Loucy (cell line): ENCODE measurements at regions not wholly inside any gene's neighbourhood (a gene's known extent, or its start where the extent isn't known, plus 50 kb on each side); places are given as distances from the start of the nearest gene placed in this dataset.

ENCODE experiments used
- EZH2phosphoT487 ChIP-seq: fragments of 200-600 bp; IDR thresholded peaks from 2 replicates; pipeline ENCODE4 v1.6.1; 2018; ENCODE audit warnings: antibody characterized with exemption, mild to moderate bottlenecking, moderate library complexity, borderline replicate concordance
- TF ChIP-seq, protein P1 (sequence below): fragments of 200-600 bp; sonication (generic); conservative IDR thresholded peaks from 2 replicates; pipeline ENCODE4 v1.5.1; 2014; ENCODE audit warnings: mild to moderate bottlenecking, antibody characterized with exemption, low read length

DNA sequence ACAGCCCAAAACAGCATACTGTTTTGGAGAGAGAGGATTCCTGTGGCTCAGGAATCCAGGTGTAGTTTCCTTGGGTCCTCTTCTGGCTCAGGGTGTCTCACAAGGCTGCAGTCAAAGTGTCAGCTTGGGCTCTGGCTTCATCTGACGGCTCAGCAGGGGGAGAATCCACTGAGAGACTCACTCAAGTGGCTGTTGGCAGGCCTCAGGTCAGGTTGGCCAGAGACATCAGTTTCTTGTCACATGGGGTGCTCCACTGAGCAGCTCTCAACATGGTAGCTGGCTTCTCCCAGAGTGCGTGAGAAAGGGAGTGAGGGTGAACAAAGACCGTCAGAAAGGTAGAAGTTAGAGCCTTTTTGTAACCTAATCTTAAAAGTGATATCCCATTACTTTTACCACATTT lies 168.4 kb downstream of the SOCS6 start:
- TF ChIP-seq, protein P1, sequence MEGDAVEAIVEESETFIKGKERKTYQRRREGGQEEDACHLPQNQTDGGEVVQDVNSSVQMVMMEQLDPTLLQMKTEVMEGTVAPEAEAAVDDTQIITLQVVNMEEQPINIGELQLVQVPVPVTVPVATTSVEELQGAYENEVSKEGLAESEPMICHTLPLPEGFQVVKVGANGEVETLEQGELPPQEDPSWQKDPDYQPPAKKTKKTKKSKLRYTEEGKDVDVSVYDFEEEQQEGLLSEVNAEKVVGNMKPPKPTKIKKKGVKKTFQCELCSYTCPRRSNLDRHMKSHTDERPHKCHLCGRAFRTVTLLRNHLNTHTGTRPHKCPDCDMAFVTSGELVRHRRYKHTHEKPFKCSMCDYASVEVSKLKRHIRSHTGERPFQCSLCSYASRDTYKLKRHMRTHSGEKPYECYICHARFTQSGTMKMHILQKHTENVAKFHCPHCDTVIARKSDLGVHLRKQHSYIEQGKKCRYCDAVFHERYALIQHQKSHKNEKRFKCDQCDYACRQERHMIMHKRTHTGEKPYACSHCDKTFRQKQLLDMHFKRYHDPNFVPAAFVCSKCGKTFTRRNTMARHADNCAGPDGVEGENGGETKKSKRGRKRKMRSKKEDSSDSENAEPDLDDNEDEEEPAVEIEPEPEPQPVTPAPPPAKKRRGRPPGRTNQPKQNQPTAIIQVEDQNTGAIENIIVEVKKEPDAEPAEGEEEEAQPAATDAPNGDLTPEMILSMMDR = no peak
- no peak for TF ChIP-seq EZH2phosphoT487
